GM12878 (cell line): ENCODE measurements at regions not wholly inside any gene's neighbourhood (a gene's known extent, or its start where the extent isn't known, plus 50 kb on each side); places are given as distances from the start of the nearest gene placed in this dataset.

Experiments used
- MEF2A ChIP-seq: IDR thresholded peaks from 2 replicates; pipeline ENCODE4 v1.6.1; 2011; ENCODE audit warnings: low read depth, mild to moderate bottlenecking, low read length, moderate library complexity; ENCODE audit not compliant: insufficient read depth
- MYC ChIP-seq: IDR thresholded peaks from 2 replicates; pipeline ENCODE4 v1.6.1; 2011; ENCODE audit warnings: mild to moderate bottlenecking, low read length, moderate library complexity, inconsistent platforms; ENCODE audit not compliant: insufficient read depth, insufficient replicate concordance, insufficient read length, severe bottlenecking
- POLR2AphosphoS5 ChIP-seq: IDR thresholded peaks from 2 replicates; pipeline ENCODE4 v1.6.1; 2011; ENCODE audit warnings: mild to moderate bottlenecking, low read length, inconsistent platforms
- TF ChIP-seq, protein P1 (sequence below): IDR thresholded peaks from 2 replicates; pipeline ENCODE4 v1.6.1; 2012; ENCODE audit warnings: low read depth, low read length, improper control_type of control experiment

DNA sequence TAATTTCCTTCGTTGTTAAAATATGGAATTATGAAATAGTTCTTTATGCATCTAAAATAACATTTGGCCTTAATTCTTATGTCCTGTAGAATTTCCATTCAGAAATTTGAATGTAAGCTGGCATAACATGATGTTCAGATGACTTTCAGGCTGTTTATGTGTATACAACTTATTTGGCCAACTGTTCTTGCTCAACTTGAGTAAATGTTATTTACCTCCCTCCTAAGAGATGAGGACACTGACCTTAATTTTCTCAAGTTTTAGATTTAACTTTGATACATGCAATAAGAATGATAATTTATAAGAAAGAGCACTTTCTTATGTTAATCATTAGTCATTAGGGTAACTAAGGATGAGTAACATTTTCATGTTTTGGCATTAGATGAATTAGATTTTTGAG lies 365.4 kb downstream of the AEBP2 start:
- TF ChIP-seq MYC (no peak), POLR2AphosphoS5 (no peak), MEF2A (no peak)
- TF ChIP-seq, protein P1, sequence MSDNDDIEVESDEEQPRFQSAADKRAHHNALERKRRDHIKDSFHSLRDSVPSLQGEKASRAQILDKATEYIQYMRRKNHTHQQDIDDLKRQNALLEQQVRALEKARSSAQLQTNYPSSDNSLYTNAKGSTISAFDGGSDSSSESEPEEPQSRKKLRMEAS, result no peak
